Hematopoietic multipotent progenitor cell treated with erythropoietin and hydrocortisone succinate and interleukin-3 and kit ligand, for 8 days (in vitro differentiated cells): ENCODE measurements at regions not wholly inside any gene's neighbourhood (a gene's known extent, or its start where the extent isn't known, plus 50 kb on each side); places are given as distances from the start of the nearest gene placed in this dataset.
"Not testable (repeated sequence)": the region's sequence is repeated elsewhere in the genome, so short reads cannot be mapped to it uniquely, and the experiment has no call there.

Experiments used
- DNase-seq: peaks from one replicate; pipeline ENCODE4 v3.0.0-alpha.2; 2015

DNA sequence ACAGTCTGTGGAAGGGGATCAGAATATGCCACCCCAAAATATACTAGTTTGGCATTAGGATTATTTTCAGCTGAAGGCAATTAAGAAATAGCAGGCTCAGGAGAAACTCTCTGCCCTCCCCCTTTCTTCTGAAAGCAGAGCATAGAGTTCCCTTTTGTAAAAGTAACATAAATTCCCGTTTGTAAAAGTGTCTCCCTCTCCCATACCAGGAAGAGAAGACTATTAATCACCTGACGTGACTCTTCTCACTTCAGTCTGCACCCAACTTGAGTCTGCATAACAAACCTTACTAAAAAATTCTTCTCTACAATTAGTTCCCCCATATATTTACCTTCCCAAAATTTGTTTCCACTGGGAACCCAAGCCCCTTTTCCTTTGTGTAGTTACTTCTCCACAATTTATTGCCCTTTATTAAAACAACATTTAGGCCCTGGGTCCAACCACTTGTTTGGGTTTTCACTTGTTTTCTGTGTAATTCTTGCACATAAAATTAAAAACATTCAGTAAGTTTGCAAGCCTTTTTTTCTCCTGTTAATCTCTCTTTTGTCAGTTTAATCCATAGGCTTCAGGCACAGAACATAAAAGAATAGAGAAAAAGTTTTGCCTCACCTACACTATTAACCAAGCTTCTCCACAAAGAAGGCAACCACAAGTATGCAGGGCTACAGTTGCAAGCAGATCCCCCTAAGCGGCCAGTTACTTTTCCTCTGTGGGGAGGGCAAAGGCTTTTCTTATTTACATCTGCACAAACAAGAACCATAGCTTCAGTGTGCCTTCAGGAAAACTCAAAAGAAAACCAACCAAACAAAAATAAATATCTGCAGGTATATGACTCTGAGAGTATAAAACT lies 73.8 kb upstream of the EPCAM start:
- DNase-seq = no peak

DNA sequence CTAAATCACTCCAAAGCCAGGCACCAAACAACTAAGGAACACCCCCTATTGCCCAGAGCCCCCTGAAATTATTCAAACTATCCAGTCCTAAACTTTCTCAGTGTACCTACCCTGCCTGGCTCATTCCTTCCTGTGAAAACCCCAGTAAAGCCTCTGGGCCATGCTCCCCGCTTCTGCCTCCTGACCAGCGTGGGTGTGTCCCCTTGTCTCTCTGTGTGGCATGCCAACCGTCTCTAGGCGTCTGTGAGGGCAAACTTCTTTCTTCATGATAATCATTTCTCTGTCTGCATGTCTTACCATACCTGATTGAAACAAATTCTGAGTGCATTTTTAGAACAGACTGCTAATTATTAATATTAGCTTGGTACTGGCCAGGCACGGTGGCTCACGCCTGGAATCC lies 75.1 kb upstream of the EPCAM start:
- peak; percentile 74 for DNase-seq

DNA sequence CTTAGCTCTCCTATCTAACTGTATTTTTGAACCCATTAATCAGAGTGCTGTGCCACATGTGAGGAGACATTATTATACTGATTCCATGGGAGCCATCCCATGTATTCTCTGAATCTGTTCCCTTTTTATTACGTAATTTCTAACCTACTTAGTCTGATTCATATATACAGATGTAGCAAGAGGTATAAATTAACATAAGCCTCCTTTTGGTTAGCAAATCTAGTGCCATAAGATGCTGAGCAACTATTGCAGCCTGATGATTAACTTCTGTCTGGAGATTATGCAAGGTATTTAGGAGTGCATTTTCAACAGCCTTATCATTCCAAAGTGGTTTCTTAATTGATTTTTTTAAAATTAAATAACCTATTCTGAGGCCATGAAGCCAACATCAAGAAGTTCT lies 80.2 kb upstream of the EPCAM start:
- DNase-seq = no peak

DNA sequence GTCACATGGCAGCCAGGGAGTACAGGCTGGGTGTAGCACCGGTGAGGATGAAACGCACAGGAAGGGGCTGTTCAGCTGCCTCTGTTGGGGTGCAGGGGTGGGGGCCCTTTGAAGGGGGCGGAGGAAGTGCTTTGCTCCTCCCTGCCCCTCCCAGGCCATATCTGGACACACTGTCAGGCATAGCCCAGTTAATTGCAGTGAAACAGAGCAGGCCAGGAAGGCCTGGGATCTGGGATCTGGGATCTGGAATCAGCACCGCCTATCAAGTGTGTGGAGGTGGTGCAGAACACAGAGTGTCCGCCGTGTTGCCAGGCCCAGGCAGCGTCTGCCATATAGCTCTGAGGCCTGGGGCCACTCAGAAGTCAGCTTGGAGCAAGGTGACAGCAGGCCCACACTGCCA lies 85.5 kb upstream of the EPCAM start:
- no peak for DNase-seq

DNA sequence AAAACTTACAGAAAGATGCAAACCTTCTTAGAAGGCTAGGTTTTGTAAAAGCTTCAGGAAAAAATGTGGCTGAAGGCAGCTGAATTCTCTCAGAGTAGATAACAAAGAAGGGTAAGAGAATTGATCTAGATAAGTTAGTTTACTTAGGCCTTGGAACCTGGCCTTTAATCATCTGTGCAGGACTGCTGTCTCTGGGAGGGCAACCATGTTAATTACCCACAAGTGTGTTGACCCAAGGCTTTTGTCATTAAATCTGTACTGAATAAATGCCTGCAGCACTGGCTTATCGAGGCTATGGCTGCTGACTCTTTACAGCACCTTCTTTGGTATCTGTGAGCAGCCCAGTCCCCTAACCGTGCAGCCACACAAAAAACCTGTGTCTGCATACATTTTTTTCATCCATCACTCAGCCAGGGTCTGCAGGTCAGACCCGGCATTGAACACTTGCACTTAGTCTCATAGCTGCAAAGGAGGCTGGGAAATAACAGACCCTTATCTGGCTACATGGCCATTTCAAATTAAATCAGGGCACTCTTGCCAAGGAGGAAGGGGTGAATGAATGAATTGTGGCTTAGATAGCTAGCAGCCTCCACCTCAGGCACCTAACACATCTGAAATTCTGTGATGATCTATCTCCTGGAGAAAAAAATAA lies 86.4 kb upstream of the EPCAM start:
- DNase-seq = no peak

DNA sequence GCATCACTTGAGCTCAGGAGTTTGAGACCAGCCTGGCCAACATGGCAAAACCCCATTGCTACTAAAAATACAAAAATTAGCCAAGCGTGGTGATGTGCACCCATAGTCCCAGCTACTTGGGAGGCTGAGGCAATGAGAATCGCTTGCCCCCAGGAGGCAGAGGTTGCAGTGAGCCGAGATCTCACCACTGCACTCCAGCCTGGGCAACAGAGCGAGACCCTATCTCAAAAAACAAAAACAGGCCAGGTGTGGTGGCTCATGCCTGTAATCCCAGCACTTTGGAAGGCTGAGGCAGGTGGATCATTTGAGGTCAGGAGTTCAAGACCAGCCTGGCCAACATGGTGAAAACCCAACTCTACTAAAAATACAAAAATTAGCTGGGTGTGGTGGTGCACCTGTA lies 89.6 kb upstream of the EPCAM start:
- not testable (repeated sequence) for DNase-seq

DNA sequence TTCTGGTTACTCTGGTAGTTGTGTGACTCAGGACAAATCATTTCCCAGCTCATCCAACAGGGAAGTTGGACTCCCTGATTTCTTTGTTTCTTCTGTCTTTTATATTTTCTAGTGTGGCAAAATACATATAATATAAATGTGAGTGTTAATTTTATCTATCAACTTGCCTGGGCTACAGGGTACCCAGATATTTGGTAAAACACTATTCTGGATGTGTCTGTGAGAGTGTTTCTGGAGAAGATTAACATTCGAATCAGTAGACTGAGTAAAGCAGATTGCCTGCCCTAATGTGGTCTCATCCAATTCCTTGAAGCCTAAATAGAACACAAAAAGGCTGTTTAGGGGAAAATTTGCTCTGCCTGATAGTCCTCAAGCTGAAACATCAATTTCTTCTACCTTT lies 91.1 kb upstream of the EPCAM start:
- no peak for DNase-seq

DNA sequence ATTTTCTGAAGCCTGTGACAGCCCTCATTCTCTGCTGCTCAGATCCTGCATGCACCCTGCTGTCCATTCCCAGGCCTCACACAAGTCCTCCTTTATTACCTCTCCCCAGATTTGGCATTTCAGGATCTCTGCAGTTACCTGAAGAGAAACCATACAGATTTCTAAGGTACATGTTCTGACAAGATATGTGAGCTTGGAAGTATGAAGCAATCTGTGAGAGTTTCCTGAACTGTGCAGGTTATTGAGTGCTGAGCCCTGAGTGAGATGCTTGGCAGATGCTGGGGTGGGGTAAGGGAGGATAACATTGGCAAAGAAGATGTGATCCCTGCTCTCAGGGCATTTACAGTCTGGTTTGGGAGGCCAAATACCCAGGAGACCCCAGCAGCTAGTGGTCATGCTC lies 91.9 kb upstream of the EPCAM start:
- no peak for DNase-seq

DNA sequence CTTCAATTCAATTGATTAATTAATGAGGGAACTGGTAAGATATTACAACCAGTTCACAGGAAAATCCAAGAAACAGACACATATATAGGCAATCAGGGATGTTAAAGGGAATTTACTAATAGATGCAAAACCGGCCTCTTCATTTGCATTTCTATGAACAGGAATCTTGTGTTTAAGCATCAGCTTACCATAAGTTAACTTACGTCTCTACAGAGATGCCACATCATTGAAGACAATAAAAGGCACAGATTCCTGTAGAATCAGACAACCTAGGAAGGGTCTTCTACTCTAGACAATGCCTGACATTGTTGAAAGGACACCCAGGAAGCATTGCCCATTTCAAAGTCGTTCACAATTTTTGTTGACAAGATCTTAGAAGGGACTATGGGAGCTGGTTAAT lies 93.0 kb upstream of the EPCAM start:
- no peak for DNase-seq

DNA sequence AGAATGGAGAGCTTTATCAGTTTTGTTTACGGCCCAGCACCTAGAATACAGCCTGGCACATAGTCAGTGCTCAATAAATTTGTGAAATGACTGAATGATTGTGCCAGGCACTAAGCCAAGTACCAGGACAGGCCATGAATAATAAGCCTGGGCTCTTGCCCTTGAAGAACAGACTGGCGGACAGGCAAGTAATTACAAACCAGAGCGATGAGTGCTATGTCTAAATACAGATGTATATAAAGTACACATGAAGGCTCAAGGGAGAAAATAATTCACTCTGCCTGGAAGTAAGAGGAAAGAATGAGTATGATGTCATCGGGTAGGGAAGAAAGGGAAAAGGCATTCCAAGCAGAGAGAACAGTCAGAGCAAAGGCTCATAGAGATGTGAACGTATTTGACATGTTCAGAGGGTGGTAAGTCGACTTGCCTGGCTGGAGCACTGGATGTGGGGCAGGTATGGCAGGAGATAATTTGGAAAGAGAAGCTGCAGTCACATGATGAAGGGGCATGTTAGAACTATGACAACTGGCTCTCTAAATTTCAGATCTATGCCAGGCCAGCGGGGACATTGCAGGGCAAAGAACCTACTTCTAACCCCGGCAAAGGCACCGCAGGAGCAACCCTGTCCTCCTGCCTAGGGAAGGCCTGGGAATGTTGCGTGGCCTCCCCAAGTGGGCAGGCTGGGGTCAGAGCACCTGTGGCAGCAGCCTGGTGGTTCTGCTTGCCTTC lies 94.9 kb upstream of the EPCAM start:
- DNase-seq = no peak

DNA sequence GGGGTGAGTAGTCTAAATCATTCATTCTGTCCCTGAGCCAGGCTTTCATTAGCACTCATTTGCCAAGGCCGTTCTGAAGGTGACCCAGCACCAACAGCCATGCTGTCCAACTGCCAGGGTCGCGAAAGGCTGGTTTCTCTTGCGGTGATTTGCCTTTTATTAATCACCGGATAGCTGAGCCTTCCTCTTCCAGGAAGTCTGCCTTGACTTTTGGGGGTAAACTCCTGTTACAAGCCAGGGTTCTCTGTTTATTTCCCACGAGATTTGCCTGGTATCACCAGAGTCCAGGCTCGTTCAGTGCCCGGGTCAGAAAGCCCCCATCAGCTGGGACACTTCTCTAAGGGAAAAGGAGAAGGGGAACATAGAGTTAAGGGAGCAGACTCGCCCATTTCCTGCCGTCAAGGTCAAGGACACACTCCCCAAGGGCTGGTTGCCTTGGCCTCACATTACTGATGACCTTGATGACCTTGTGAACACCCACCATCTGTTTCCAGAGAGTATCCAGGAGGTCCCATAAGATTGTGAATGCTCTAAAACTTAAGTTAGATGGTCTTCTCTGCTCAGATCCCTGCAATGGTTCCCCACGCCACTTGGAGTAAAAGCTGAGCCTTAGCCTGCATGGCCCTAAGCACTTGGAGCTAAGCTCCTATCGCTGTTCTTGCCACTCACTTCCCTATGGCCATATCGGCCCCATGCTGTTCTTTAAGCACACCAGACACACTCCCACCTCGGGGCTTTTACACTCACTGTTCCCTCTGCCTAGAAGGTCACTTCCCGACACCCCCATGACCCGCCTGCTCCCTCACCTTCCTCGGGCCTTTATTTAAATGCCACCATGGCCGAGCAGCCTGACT lies 96.0 kb upstream of the EPCAM start:
- DNase-seq = no peak

DNA sequence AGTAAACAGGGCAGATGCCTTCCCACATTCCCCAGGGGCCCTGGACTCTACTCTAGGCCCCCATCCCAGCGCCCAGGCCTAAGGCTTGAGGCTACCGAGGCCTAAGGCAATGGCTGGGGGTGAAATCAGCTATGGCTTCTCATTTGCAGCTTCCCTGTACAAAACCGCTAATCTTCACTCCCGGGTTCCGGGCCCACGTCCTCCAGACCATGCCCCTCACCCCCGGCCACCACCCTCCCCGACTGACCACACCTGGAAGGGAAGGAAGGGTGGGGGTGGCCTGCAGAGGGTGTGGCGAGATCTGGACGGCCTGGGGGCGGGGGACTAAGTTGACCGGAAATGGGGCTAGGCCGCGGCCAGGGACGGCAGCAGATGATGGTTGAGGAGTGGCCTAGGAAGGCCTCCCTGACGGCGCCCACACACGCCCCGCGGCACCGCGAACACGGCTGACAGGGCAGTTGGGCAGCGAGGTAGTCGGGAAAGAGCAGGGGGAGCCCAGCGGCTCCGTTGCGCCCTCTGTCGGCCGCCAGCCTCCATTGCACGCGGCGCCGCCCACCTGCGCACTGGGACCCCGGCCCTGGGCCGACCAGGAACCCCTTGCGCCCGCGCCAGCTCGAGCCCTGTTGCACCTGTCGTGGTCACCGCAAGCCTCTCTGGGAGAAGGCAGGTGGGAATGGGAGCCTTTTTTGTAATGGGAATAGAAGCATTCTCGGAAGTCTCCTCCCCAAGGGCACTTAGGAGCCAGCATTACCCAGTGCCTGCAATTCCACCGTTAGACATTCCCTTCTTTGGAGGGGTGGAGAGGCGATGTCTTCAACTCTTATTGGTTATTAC lies 95.9 kb upstream of the CALM2 start:
- DNase-seq = peak; percentile 44

DNA sequence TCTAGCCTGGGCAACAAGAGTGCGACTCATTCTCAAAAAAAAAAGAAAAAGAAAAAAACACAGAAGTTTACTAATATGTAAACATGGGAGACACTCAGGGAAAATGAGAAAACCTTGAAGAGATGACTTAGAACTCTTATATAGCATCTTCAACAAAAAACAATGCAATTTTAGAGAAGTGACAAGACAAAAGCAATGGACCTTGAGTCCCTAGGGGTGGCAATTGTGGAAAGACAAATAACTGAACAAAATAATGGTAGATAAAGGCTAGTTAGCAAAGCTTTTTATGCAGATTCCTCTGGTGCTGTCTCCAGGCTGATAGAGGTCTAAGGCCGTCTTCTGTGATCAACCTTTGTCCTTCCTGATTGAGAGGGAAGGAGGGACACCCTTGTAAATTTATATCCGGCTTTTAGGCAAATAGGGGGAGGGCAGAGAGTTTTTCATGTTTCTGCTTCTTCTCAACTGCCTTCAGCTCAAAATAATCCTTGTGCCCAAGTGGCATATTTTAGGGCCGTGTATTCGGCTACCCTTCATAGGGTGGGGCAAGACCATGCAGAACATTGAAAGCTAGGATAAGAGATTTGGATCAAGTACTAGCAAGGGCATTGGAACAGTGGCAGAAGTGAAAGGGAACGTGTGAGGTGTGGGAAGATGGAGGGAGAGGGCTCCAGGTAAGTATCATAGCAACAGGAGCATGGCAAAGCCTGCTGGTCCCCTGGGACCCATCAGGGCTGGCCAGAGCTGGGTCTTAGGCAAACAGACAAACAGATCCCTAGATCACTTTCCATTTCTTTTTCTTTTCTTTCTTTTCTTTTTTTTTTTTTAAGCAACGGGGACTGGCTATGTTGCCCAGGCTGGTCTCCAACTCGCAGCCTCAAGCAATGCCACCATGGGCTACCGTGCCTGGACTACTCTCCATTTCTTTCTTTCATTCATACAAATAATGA lies 95.0 kb upstream of the CALM2 start:
- DNase-seq = no peak

DNA sequence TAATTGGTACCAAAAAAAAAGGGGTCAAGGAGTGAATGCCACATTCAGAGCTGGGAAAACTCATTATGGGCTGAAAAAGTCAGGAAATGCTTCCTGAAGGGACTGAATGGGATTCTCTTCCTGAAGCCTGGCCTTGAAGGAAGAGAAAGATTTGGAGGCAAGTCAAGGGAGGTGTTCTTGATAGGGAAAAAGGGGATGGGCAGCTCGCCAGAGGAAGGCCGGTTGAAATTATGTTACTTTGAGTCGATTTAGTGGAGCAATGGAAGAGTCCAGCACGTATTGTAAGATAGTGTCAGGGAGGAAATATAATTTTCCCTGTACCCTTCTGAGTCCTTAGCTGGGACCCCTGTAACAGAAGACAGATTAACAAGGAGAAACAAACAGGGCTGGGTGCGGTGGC lies 94.1 kb upstream of the CALM2 start:
- DNase-seq = no peak

DNA sequence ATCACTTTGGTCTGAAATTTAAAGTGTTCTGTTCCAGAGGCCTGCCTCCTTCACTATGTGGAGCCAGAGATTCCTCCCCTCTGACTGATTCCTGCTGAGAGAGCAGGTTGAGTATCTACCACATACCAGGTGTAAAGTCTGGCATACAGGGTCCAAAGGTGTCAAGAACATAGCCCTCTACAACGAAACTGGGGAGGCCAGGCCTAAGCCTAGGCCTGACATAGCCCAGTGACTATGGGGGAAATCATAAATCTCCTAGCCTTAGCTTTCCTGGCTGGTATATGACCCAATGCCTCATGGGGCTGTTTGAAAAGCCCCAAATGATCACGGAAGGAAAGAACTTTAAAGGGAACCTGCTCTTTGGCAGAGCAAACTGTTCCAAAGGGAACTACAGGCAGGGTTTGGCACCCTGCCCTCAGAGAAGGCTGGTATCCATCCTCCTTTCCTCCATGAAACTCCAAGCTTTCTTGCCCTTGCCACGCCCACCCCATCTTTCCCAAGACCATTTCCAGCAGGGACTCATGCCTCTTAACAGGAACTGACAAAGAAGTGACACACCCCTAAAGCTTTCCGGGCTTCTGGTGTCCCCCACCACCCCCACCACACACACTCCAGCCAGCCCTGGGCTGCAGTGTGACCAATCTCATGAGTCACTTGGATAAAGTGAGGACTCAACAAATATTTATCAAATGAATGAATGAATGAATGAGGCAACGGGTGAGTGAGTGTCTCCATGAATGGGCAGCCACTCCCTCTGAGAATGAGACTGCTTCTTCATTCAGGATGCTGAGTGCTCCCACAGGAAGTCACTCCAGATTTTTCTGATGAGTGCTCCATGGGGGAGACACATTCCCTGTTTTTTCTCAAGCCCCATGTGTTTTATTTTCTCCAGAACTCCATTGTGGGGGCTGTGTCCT lies 93.3 kb upstream of the CALM2 start:
- no peak for DNase-seq

DNA sequence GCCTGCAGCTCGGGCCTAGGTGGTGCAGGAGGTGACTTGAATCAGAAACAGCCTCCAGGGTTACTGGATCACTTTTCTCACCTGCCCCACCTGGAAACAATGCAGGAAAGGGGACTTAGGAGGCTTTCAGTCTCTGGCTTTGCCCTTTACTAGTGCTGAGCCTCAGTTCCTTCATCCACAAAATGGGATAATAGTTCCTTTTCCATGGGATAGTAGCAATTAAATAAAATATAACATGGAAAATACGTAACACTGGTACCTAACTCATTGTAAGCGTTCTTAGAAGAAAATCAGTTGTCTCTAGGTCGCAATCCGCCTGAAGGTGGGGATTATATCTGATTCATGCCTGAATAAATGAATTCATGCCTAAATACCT lies 91.4 kb upstream of the CALM2 start:
- no peak for DNase-seq

DNA sequence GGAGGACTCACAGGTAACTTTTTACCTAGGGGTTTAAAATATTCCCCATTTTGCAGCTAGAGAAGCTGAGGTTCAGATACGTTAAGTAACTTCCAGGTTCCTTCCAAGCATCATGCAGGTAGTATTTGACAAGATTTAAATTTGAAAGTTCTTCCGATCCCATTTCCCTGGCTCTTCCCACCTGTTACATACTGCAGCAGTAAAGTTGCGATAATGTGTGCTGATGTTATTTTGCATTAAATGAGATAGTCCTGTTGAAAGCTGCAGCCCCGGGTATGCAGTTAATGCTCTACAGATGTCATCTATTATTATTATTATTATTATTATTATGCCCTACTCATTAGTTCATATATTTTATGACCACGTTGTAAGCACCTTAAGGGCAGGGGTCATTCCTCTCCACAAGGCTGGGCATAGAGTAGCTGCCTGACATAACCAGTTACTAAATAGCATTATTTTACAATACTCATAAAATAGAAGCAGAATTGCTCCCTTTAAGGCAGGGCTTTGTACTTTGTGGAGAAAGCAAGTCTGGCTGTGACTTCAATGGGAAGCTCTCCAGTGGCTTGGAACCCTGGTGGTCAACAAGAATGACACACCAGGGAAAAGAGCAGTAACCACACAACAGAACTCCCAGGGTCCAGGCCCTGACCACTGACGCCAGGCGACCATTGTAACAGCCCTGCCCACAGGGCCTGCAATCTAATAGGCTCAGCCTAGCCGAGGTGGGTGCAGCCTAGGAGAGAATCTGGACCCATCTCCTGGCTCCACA lies 90.8 kb upstream of the CALM2 start:
- DNase-seq = no peak

DNA sequence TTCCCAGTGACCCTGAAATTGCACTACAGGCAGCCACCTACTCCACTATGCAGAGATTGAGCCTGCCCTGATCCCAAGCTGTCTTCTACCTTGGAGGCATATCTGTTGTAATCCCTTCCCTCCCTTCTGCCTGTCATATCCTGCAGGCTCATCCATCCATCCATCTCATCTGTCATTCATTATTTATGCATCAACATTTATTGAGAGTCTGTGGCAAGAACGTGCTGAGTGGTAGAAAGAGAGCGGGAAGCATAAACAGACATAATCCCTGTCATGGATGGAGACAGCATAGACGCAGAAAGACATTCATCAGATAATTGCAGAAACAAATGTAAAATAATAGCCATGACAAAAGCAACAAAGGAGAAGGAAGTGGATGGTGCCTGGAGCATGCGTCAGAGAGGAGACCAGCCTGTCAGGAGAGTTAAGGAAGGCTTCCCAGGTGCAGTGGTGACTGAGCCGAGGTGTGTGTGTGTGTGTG lies 89.5 kb upstream of the CALM2 start:
- no peak for DNase-seq

DNA sequence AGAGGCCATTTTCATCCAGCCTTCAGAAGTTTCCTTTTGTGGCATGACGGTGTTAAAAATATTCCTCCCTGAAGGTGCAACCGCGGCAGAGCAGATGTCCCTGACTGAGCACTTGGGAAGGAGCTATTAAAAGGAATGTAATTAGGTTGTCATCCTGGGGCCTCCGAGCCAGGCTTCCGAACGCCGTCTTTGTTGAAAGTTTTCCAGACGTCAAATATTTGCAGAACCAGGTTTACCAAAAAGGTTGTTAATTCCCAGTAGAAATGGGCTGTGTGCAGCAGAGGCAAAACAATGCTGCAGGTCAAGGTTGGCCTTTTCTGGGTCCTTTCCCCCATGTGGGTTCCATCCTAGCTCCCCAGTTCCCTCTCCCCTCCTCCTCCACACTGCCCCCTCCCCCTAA lies 88.8 kb upstream of the CALM2 start:
- no peak for DNase-seq
